PFSK-1 (cell line): ENCODE measurements at regions not wholly inside any gene's neighbourhood (a gene's known extent, or its start where the extent isn't known, plus 50 kb on each side); places are given as distances from the start of the nearest gene placed in this dataset.

ENCODE experiments used
- POLR2AphosphoS5 ChIP-seq: IDR thresholded peaks from 2 replicates; pipeline ENCODE4 v1.6.1; 2012; ENCODE audit warnings: low read depth, mild to moderate bottlenecking, control low read depth, low read length, moderate library complexity
- TAF1 ChIP-seq: IDR thresholded peaks from 2 replicates; pipeline ENCODE4 v1.6.1; 2012; ENCODE audit warnings: low read length, control low read depth, borderline replicate concordance; ENCODE audit not compliant: insufficient read depth

DNA sequence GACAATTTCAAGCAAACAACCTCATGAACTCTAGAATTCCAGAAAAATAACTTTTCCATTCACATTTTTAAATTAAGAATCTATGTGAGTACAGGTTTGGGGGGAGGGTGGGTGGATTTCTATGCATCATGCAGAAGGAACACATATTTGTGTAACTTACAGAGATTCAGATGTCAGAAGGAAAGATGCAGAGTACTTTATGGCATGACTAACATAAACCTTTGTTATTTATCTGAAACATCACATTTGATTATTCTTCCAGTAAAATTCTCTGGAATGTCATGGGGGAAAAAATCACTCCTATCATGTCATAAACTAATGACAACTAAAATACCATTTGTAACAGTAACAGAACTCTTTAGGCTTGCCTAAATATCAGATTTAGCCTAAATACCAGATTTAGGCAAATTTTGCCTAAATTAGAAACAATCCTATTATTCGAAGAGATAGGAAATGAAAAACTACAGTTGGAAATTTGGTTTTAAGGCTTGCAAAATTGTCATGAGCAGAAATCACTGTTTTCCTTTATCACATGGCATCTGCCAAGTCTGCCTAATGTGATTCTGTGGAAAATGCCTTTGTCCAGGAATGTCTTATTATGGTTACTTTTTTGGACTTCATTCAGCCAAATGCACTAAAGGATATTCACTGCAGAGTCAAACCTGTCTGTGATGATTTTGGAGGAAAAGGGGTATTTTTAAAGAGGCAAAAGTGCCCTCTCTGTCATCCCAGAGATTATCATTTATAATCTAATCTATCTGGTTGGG, 527.7 kb upstream of the CELF2 start:
- TF ChIP-seq POLR2AphosphoS5 (no peak), TAF1 (no peak)
